D721Med (cell line): ENCODE measurements at regions not wholly inside any gene's neighbourhood (a gene's known extent, or its start where the extent isn't known, plus 50 kb on each side); places are given as distances from the start of the nearest gene placed in this dataset.

ENCODE experiments used
- DNase-seq: peaks from one replicate; pipeline ENCODE4 v3.0.0; 2011; ENCODE audit warnings: low spot score; ENCODE audit not compliant: insufficient read length
- FAIRE-seq: peaks from 2 replicates; lab custom pipeline; 2011; peaks lifted over from hg19 to GRCh38; lab: Jason Lieb, UNC
- CTCF ChIP-seq: IDR thresholded peaks from 2 replicates; pipeline ENCODE4 v1.5.1; 2012; ENCODE audit warnings: mild to moderate bottlenecking, control low read depth; ENCODE audit not compliant: insufficient read depth; ENCODE audit errors: missing control alignments

GRCh38 chr16:79400462-79401149 lies 199.9 kb downstream of the MAF start:
- FAIRE-seq (no peak), DNase-seq (no peak)
- TF ChIP-seq CTCF = no peak

DNA sequence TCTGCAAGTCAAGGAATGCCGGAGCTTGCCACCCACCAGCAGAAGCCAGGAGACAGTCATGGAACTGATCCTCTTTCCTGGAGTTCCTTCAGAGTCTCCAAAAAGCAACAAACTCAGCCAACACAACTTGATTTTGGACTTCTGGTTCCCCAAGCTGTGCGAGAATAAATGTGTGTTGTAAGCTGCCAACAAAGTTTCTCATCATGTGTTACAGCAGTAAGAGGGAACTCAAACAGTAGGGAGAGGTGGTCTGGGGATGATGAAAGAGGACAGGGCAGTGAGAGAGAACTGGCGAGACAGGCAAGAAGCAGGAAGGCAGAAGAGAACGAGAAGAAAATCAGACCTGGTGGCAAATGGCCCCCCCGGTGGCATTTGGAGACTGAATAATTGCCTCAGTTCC lies 204.9 kb downstream of the MAF start:
- DNase-seq (no peak), FAIRE-seq (no peak)
- no peak for TF ChIP-seq CTCF

DNA sequence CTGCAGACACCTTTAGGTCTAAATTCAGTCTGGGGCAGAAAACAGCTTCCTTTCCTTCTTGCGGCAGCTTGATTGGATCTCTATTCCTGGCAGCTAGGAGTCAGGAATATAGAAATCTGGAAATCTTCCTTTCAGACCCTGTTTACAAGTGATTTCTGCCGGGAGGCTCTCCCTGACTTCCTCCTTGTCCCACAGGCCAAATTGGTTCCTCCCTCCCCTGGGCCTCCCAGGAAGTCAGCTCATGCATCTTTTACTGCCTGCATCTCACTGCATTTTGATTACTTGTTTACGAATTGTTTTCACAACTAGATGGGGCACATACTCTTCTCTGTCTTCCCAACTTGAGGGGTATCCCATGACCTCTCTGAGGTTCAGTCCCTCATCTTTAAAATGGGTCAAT lies 206.3 kb downstream of the MAF start:
- TF ChIP-seq CTCF = no peak
- FAIRE-seq (no peak), DNase-seq (no peak)

DNA sequence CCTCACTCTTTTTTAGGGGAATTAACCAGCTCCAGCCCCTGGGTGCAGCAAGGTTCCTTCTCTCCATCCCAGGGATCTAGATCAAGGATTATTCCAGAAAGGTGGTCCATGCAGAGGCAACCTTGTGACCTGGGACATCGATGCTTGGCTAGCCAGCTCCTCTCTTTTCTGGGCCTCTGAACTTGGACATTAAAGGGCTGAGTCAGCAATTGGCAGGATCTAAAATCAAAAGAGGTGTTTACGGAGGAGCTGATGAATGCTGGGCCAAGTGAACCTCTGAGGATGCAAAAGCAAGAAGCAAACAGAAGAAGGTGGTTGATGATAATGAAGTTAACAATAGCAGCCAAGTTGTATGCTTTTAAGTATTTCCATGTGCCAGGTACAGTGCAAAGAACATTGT lies 207.0 kb downstream of the MAF start:
- no peak for FAIRE-seq
- no peak for DNase-seq
- TF ChIP-seq CTCF = no peak

- TF ChIP-seq CTCF = no peak
- DNase-seq (no peak), FAIRE-seq (no peak)
These were observed 207.4 kb downstream of the MAF start for GRCh38 chr16:79393127-79393526.

DNA sequence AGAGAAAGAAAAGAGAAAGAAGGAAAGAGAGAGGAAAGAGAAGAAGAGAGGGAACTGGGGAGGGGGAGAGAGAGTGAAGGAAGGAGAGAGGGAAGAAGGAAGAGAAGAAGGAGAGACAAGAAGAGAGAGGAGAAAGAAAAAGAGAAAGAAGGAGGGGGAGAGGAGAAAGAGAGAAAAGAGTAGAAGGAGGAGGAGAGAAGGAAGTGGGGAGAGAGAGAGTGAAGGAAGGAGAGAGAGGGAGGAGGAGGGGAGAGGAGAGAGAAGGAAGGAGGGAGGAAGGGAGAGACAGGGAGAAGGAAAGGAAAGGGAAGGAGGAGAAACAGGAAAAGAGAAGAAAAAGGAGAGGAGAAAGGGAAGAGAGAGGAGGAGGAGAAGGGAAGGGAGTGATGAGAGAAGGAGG lies 208.5 kb downstream of the MAF start:
- TF ChIP-seq CTCF = no peak
- no peak for DNase-seq
- no peak for FAIRE-seq

DNA sequence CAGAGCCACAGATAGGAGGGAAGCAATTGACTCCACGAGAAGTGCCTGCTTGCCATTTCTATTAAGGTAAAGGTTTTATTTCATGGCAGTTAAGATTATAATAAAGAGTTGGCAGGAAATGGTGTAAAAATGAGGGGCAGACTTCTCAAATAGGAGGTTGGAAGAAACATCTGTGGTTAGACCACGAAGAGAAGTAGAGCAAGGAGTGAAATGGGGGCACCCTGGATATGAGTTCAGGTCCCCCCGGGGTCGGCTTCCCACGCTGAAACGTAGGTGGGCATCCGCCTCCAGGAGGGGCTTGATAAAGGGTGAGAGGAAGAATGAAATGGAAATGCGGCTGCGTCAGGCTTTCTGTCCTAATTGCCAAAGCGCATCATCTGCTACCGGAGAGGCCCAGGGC lies 209.1 kb downstream of the MAF start:
- TF ChIP-seq CTCF = no peak
- FAIRE-seq = no peak
- no peak for DNase-seq
